ENCODE measurements at regions not wholly inside any gene's neighbourhood (a gene's known extent, or its start where the extent isn't known, plus 50 kb on each side); places are given as distances from the start of the nearest gene placed in this dataset.

DNA sequence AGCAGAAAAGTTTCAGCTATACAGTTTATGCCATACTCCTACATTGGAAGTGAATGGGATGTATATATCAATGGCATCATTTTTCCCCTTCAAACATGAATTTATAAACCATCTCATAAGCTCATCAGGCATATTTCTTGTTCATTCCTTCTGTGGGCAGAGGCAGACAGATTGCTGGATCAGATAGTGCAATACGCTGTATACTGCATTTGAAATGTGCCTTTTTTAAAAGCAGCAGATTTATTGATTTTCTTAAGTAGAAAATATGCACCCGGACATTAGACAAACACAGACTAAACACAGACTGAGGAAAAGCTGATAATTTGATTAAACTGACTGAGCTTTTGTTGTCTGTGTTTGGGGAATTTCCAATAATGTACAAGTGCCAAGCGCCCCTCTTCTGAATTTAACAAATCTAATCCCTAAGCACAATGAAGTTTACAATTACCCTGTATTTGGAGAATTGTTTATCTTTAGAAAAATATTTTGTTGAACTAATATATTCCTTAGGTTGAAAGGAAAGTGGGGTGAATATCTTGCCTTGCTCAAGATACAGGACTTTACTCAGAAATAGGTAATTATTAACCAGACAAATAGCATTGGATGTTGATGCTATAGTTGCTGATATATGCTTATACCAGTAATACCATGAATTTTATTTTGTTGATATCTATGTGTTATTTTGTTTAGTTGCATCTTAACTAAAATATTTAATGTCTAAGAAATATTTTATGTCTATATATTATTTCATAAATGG is 566.6 kb upstream of the MEF2C start:
- Histone ChIP-seq H3K4me3 (ENCODE audit: low read depth, low read length) (no peak overlapping the region), H3K27me3 (ENCODE audit: control insufficient read depth, insufficient read depth, low read length) (no peaks in the 10 kb centered on the region), H3K36me3 (ENCODE audit: control insufficient read depth, insufficient read depth, low read length) (no peaks in the 10 kb centered on the region)
- POLR2A ChIA-PET = no interaction called here
- no peak for DNase-seq (ENCODE audit: low read depth)
- CTCF ChIA-PET = interaction anchor here (0.6 kb wide), 1 partner anchor 367 kb away, joined by 3 read pairs; no protein-coding TSS in a partner anchor
- TF ChIP-seq, protein P1, sequence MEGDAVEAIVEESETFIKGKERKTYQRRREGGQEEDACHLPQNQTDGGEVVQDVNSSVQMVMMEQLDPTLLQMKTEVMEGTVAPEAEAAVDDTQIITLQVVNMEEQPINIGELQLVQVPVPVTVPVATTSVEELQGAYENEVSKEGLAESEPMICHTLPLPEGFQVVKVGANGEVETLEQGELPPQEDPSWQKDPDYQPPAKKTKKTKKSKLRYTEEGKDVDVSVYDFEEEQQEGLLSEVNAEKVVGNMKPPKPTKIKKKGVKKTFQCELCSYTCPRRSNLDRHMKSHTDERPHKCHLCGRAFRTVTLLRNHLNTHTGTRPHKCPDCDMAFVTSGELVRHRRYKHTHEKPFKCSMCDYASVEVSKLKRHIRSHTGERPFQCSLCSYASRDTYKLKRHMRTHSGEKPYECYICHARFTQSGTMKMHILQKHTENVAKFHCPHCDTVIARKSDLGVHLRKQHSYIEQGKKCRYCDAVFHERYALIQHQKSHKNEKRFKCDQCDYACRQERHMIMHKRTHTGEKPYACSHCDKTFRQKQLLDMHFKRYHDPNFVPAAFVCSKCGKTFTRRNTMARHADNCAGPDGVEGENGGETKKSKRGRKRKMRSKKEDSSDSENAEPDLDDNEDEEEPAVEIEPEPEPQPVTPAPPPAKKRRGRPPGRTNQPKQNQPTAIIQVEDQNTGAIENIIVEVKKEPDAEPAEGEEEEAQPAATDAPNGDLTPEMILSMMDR (IDR thresholded peaks at IDR 0.05; ENCODE audit: insufficient read depth, low read depth, low read length) = no peak

DNA sequence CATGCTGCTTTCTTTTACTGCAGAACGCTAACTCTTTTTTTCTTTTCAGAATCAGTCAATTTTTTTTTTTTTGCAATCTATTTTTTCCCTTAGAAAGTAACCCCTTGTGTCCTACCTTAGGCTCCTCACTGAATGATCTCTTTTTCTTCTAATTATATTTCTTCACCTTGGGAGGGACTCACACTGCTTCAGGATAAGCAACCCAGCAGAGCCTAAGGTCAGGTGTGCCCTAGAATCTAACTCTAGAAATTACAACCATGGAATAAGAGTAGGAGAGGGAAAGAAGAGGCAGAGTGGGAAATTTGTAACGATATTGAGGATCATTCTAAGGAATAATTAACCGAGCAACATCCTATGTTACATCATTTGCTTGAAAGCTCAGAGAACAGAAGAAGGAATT is 564.0 kb upstream of the MEF2C start:
- ChIA-PET CTCF (no interaction called here), POLR2A (no interaction called here)
- no peaks in the 10 kb centered on the region for H3K36me3 ChIP-seq (ENCODE audit: control insufficient read depth, insufficient read depth, low read length)
- H3K27me3 ChIP-seq (ENCODE audit: control insufficient read depth, insufficient read depth, low read length) = no peaks in the 10 kb centered on the region
- DNase-seq (ENCODE audit: low read depth) = no peak
- TF ChIP-seq, protein P1 (IDR thresholded peaks at IDR 0.05; ENCODE audit: insufficient read depth, low read depth, low read length) = no peak
- no peak overlapping the region for H3K4me3 ChIP-seq (ENCODE audit: low read depth, low read length)

DNA sequence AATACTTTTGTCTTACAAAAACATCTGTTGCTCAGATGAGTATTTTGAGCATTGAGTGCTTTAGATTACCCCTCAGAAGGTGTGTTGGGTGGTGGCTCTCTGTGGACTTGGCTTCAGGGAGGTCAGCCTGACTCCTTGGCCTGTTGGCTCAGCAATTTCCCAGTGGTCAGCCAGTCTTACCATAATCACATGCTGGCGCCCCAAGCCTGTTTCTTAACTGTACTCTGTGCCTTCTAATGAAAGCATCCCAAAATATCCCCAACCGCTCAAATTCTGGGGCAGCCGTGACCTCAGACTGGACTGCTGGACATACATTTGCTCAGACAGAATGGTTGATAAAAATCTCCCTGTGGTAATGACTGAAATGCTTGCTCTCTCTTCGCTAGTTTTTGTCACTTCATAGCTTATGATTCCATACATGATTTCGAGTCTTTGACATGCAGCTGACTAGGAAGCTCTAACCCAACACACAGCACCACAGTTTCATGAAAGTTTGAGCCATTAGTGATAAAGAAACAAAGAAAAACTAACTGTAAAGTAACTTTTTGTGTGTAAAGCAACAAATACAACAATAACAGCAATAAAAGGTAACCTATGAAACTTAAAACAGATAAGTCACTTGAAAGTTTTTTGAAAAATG is 562.2 kb upstream of the MEF2C start:
- H3K27me3 ChIP-seq (ENCODE audit: control insufficient read depth, insufficient read depth, low read length) = no peaks in the 10 kb centered on the region
- no peak for DNase-seq (ENCODE audit: low read depth)
- POLR2A ChIA-PET = no interaction called here
- CTCF ChIA-PET = interaction anchor here (0.8 kb wide), 1 partner anchor 15 kb away, joined by 3 read pairs; no protein-coding TSS in a partner anchor
- no peak overlapping the region for H3K4me3 ChIP-seq (ENCODE audit: low read depth, low read length)
- no peaks in the 10 kb centered on the region for H3K36me3 ChIP-seq (ENCODE audit: control insufficient read depth, insufficient read depth, low read length)
- TF ChIP-seq, protein P1 (IDR thresholded peaks at IDR 0.05; ENCODE audit: insufficient read depth, low read depth, low read length) = no peak

DNA sequence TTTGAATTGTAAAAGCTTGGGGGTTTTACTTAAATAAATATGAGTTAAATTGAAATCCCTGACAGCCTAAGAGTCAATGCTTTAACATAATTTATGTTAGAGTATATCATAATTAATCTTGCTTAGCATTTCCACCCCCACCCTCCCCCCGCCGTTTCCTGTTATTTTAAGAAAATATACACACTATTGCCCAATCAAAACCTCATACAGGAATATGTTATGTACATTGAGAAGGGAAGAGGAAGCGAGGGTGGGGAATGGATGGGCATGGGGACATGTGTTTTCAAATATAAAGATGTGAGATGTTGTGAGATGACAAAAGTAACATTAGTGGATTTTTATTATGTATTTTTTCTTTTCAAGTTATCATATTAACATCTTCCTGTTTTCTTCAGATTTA is 561.1 kb upstream of the MEF2C start:
- ChIA-PET CTCF (no interaction called here), POLR2A (no interaction called here)
- no peak overlapping the region for H3K4me3 ChIP-seq (ENCODE audit: low read depth, low read length)
- no peaks in the 10 kb centered on the region for H3K36me3 ChIP-seq (ENCODE audit: control insufficient read depth, insufficient read depth, low read length)
- TF ChIP-seq, protein P1 (IDR thresholded peaks at IDR 0.05; ENCODE audit: insufficient read depth, low read depth, low read length) = no peak
- H3K27me3 ChIP-seq (ENCODE audit: control insufficient read depth, insufficient read depth, low read length) = no peaks in the 10 kb centered on the region
- DNase-seq (ENCODE audit: low read depth) = no peak

DNA sequence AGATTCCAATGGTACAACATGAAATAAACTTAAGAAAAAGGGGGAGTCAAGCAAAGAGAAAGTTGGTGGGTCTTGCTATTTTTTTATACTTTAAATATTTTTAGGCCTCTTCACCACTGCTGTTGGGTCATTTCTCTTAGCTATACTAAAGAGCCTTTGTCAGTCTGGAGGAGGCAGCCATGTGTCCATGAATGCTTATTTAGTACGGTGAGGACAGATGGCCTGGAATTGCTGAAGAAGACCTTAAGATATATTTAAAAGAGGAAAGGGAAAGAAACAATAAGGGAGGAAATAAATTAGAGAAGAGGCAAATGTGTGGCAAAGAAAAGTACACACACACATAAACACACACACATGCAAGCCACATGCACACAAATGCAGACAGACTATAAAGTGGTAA is 560.5 kb upstream of the MEF2C start:
- Histone ChIP-seq H3K4me3 (ENCODE audit: low read depth, low read length) (no peak overlapping the region), H3K27me3 (ENCODE audit: control insufficient read depth, insufficient read depth, low read length) (no peaks in the 10 kb centered on the region), H3K36me3 (ENCODE audit: control insufficient read depth, insufficient read depth, low read length) (no peaks in the 10 kb centered on the region)
- POLR2A ChIA-PET = no interaction called here
- no peak for DNase-seq (ENCODE audit: low read depth)
- CTCF ChIA-PET = no interaction called here
- TF ChIP-seq, protein P1 (IDR thresholded peaks at IDR 0.05; ENCODE audit: insufficient read depth, low read depth, low read length) = no peak

Measured in BJ (cell line).